Fibroblast of pulmonary artery (primary cell): ENCODE measurements at regions not wholly inside any gene's neighbourhood (a gene's known extent, or its start where the extent isn't known, plus 50 kb on each side); places are given as distances from the start of the nearest gene placed in this dataset.

Experiments
- DNase-seq: peaks from one replicate; pipeline ENCODE4 v3.0.0-alpha.2; 2010; ENCODE audit warnings: low read depth
- H3K4me3 ChIP-seq: replicated peaks from 2 replicates; pipeline ENCODE4 v1.5.1; 2011; ENCODE audit warnings: low read depth, mild to moderate bottlenecking, control low read depth, low read length, moderate library complexity
- CTCF ChIP-seq: IDR thresholded peaks from 2 replicates; pipeline ENCODE4 v1.5.1; 2011; ENCODE audit warnings: mild to moderate bottlenecking, control low read depth, low read length, inconsistent platforms; ENCODE audit errors: missing control alignments

GRCh38 chr6:126419901-126420300, 80.0 kb downstream of the CENPW start:
- DNase-seq, result no peak
- no peak overlapping the region for H3K4me3 ChIP-seq
- TF ChIP-seq CTCF, result no peak

GRCh38 chr6:126422912-126423311, 83.0 kb downstream of the CENPW start:
- H3K4me3 ChIP-seq, result no peak overlapping the region
- no peak for TF ChIP-seq CTCF
- peak; percentile 1 for DNase-seq

- no peak overlapping the region for H3K4me3 ChIP-seq
- no peak for TF ChIP-seq CTCF
- DNase-seq, result no peak
Observed at GRCh38 chr6:126427713-126428112, 87.8 kb downstream of the CENPW start.

- TF ChIP-seq CTCF, result no peak
- DNase-seq, result no peak
- H3K4me3 ChIP-seq, result no peak overlapping the region
Observed at GRCh38 chr6:126429866-126430265, 90.0 kb downstream of the CENPW start.

GRCh38 chr6:126432564-126432963, 92.6 kb downstream of the CENPW start:
- DNase-seq, result no peak
- TF ChIP-seq CTCF, result no peak
- H3K4me3 ChIP-seq, result no peak overlapping the region

GRCh38 chr6:126433927-126434326, 94.0 kb downstream of the CENPW start:
- TF ChIP-seq CTCF, result no peak
- DNase-seq, result no peak
- H3K4me3 ChIP-seq, result no peak overlapping the region

- no peak for TF ChIP-seq CTCF
- DNase-seq, result no peak
- no peak overlapping the region for H3K4me3 ChIP-seq
Observed at GRCh38 chr6:126437205-126437604, 97.3 kb downstream of the CENPW start.
